GM23338 (cell line): ENCODE measurements at regions not wholly inside any gene's neighbourhood (a gene's known extent, or its start where the extent isn't known, plus 50 kb on each side); places are given as distances from the start of the nearest gene placed in this dataset.

Experiments
- CREB1 ChIP-seq: fragments of 250-450 bp; sonication (Bioruptor Pico); IDR thresholded peaks from 2 replicates; pipeline ENCODE4 v1.5.0; 2020; ENCODE audit warnings: low read depth, mild to moderate bottlenecking, moderate library complexity
- EZH2 ChIP-seq: fragments of 200-600 bp; sonication (generic); IDR thresholded peaks from one replicate; pipeline ENCODE4 v1.8.0; 2017; ENCODE audit warnings: antibody characterized with exemption, mild to moderate bottlenecking, low read depth; ENCODE audit not compliant: unreplicated experiment
- EZH2phosphoT487 ChIP-seq: fragments of 200-600 bp; sonication (generic); IDR thresholded peaks from one replicate; pipeline ENCODE4 v1.8.1; 2018; ENCODE audit warnings: antibody characterized with exemption; ENCODE audit not compliant: unreplicated experiment
- JUNB ChIP-seq: IDR thresholded peaks from one replicate; pipeline ENCODE4 v1.6.1; 2016; ENCODE audit warnings: antibody characterized with exemption; ENCODE audit not compliant: unreplicated experiment
- POLR2AphosphoS5 ChIP-seq: IDR thresholded peaks from 2 replicates; pipeline ENCODE4 v1.6.1; 2016; ENCODE audit warnings: antibody characterized with exemption, low read depth
- ZNF331 ChIP-seq: fragments of 250-450 bp; sonication (Bioruptor Pico); IDR thresholded peaks from 2 replicates; pipeline ENCODE4 v1.5.0; 2020; ENCODE audit warnings: low read depth, mild to moderate bottlenecking, moderate library complexity
- TF ChIP-seq, protein P1 (sequence below), 2 experiments: fragments of 200-600 bp in 1 of 2; sonication (generic) in 1 of 2; conservative IDR thresholded peaks; 2 replicates each; pipeline versions ENCODE4 v1.5.1 to v1.6.1; 2016 to 2017; ENCODE audit warnings: antibody characterized with exemption in 2 of 2, low read depth in 2 of 2, mild to moderate bottlenecking in 2 of 2, moderate library complexity in 1 of 2
- TF ChIP-seq, protein P2 (sequence below): IDR thresholded peaks from one replicate; pipeline ENCODE4 v1.6.1; 2018; ENCODE audit warnings: antibody characterized with exemption; ENCODE audit not compliant: unreplicated experiment

DNA sequence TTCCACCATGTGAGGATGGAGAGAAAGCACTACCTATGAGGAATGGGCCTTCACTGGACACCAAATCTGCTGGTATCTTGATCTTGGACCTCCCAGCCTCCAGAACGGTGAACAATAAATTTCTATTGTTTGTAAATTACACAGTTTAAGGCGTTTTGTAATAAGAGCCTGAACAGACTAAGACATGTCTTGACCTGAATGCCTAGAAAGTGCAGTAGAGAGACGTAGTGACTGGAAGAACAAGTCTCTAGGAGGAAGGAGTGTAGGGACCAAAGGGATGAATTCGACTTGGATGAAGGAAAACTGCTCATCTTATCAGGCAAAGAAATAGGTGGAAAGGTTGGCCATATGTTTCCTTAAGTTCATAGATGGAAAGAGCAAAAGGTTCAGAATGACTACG, 309.8 kb upstream of the RGMB start:
- TF ChIP-seq, protein P1, sequence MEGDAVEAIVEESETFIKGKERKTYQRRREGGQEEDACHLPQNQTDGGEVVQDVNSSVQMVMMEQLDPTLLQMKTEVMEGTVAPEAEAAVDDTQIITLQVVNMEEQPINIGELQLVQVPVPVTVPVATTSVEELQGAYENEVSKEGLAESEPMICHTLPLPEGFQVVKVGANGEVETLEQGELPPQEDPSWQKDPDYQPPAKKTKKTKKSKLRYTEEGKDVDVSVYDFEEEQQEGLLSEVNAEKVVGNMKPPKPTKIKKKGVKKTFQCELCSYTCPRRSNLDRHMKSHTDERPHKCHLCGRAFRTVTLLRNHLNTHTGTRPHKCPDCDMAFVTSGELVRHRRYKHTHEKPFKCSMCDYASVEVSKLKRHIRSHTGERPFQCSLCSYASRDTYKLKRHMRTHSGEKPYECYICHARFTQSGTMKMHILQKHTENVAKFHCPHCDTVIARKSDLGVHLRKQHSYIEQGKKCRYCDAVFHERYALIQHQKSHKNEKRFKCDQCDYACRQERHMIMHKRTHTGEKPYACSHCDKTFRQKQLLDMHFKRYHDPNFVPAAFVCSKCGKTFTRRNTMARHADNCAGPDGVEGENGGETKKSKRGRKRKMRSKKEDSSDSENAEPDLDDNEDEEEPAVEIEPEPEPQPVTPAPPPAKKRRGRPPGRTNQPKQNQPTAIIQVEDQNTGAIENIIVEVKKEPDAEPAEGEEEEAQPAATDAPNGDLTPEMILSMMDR (conservative IDR thresholded peaks at IDR 0.05; ENCODE audit: low read depth in 2 of 2) = no peak
- no peak for TF ChIP-seq POLR2AphosphoS5
- no peak for TF ChIP-seq EZH2
- TF ChIP-seq CREB1 (CRISPR knock-in tag) = no peak
- TF ChIP-seq, protein P2, sequence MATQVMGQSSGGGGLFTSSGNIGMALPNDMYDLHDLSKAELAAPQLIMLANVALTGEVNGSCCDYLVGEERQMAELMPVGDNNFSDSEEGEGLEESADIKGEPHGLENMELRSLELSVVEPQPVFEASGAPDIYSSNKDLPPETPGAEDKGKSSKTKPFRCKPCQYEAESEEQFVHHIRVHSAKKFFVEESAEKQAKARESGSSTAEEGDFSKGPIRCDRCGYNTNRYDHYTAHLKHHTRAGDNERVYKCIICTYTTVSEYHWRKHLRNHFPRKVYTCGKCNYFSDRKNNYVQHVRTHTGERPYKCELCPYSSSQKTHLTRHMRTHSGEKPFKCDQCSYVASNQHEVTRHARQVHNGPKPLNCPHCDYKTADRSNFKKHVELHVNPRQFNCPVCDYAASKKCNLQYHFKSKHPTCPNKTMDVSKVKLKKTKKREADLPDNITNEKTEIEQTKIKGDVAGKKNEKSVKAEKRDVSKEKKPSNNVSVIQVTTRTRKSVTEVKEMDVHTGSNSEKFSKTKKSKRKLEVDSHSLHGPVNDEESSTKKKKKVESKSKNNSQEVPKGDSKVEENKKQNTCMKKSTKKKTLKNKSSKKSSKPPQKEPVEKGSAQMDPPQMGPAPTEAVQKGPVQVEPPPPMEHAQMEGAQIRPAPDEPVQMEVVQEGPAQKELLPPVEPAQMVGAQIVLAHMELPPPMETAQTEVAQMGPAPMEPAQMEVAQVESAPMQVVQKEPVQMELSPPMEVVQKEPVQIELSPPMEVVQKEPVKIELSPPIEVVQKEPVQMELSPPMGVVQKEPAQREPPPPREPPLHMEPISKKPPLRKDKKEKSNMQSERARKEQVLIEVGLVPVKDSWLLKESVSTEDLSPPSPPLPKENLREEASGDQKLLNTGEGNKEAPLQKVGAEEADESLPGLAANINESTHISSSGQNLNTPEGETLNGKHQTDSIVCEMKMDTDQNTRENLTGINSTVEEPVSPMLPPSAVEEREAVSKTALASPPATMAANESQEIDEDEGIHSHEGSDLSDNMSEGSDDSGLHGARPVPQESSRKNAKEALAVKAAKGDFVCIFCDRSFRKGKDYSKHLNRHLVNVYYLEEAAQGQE = no peak
- TF ChIP-seq JUNB = no peak
- TF ChIP-seq ZNF331 = no peak
- TF ChIP-seq EZH2phosphoT487 = no peak
